Hypothalamus (tissue), 51 donors: ENCODE measurements at regions not wholly inside any gene's neighbourhood (a gene's known extent, or its start where the extent isn't known, plus 50 kb on each side); places are given as distances from the start of the nearest gene placed in this dataset.
"Not testable (repeated sequence)": the region's sequence is repeated elsewhere in the genome, so short reads cannot be mapped to it uniquely, and the experiment has no call there.

ENCODE experiments used
- DNase-seq, 51 donors: peaks; one replicate each; lab custom pipeline; 2025; lab: John Stamatoyannopoulos, UW

DNA sequence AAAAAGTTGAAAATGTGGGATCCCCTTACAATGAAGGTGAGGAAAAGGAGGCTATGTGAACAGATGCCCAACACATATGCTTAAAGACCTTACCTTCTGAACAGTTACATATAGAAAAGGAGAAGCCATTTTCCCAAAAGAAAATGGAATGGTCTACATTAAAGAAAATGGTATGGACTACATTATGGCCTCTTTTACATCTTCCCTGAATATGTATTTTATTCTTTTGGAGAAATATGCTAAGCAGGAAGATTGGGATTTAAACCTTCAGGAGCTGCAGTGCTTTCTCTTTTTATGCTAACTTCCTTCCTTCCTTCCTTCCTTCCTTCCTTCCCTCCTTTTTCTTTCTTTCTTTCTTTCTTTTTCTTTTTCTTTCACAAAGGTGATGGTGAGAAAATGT lies 155.4 kb downstream of the SEC23IP start:
- DNase-seq, result no peak

DNA sequence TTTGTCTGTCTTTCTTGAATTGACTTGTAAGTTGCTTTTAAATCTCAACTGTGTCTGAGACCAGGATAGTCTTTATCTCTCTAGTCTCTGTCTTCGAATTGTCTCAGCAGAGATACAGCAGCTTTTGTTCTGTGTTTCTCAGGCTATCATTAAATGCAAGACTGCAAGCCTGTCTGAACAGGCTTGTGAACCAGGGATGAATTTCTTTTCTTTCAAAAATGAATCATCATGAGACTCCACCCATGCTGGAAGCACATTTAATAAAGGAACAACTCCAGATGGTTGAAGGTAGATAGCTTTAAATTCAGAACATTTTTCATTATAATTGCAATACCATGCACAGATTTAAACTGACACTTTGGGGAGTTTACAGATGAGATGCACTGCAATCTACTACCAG lies 155.9 kb downstream of the SEC23IP start:
- peak in 1 of 51 donors; percentile 7 for DNase-seq

DNA sequence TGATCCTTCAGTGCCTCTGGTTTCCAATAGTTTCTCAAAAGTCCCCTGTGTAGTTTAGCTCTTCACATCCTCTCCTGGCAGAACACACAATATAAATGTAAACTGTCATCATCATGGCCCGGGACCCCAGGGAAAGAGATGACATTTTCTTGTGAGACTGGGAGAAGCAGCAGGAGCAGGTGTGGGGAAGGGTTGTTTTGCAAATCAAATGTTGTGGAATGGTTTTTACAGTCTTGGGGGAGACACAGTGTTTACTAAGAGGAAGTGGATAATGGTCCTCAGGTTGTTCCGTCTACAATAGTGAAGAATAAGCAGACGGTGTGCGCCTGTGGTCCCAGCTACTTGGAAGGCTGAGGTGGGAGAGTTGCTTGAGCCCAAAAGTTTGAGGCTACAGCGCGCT lies 159.1 kb downstream of the SEC23IP start:
- DNase-seq, result no peak

DNA sequence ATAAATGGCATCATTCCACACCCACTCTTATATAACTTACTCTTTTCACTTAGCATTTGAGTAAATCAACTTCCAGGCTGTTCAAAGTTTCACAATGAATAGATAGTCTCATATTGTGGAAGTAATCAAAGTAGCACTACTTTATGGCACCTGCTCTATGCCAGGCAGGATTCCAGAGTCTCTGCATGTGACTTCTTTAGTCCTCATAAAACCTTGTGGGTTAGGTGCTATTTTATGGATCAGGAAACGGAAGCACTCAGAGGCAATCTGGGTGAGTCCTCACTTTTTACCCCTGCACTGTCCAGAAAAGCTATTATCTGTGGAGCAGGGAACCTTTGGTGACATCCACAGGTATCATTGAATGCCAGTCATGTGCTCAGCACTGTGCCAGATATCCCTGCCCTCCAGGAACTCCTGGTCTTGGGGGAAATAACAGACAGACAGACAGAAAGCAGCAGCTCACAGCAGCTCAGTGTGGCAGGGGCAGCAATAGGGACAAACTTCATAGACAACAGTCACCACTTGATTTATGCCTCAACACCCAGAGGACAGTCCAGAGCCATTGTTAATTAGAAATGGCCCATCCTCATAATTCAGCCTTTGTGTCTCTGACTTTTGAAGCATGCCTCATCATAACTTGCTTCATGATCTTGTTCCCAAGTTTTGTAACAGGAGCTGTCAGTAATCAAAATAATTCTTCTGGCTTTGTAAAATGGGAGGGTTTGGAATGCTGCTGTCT lies 160.6 kb downstream of the SEC23IP start:
- no peak for DNase-seq

DNA sequence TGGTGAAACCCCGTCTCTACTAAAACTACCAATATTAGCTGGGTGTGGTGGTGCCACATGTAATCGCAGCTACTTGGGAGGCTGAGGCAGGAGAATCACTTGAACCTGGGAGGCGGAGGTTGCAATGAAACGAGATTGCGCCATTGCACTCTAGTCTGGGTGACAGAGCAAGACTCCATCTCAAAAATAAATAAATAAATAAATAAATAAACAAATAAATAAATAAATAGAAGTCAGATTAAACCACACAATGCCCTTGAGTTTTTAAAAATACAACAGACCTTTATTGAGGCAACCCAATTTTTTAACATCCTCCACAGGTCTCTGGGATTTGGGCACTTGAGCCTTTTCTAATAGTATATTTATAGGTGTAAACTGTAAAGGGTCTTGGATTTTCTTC lies 167.3 kb downstream of the SEC23IP start:
- DNase-seq, result not testable (repeated sequence)

DNA sequence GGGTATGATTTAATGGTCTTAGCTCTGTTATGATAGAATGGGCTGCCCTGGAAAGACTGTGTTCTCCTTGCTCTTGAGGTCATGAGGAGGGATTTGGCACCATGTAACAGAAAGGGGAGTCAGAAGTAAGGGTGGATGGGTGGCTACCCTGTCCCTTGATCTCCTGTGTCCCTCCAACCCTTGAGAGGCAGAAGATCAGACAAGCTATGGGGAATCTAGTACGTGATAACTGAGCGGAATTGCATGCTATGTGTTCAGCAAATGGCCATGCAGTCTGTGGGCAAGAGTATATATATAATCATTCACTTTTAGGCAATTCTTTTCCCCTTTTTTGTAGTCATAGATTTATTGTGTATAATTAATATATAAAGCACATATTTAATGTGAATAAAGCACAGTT lies 174.9 kb downstream of the SEC23IP start:
- DNase-seq, result no peak

DNA sequence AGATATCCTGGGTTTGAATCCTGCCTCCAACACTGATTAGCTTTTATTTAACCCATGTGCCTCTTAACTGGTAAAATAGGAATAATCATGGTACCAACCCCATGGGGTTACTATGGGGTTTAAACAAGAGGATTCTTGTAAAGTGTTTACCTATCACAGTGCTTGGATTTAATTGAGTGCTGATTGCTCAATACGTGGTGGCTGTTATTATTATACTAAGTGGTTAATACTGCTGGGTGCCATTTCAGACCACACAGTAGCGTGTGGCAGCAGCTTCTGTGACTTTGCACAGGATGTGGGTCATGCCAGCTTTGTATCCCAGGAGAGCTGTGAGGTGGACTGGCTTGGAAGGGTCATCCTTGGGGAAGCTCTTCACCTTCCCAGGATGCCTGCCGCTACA lies 177.2 kb downstream of the SEC23IP start:
- DNase-seq, result no peak

DNA sequence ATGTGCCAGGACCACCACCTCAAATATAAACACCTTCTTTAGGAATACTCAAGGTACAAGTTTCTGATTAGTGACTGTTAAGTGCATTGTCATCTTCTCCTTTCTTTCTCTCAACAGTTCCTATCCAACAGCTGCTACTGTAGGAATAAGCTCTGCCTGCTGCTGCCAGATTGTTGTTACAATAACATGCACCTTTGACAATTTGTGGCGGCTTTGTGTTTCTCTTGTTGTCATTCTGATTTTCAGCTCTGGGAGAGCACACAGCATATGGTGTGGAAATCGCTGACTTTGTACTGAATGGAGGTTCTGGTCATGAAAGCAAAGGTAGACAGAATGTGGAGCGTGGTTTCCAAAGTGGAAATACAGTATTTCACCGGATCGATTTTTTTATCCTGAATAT lies 182.8 kb downstream of the SEC23IP start:
- DNase-seq, result no peak

DNA sequence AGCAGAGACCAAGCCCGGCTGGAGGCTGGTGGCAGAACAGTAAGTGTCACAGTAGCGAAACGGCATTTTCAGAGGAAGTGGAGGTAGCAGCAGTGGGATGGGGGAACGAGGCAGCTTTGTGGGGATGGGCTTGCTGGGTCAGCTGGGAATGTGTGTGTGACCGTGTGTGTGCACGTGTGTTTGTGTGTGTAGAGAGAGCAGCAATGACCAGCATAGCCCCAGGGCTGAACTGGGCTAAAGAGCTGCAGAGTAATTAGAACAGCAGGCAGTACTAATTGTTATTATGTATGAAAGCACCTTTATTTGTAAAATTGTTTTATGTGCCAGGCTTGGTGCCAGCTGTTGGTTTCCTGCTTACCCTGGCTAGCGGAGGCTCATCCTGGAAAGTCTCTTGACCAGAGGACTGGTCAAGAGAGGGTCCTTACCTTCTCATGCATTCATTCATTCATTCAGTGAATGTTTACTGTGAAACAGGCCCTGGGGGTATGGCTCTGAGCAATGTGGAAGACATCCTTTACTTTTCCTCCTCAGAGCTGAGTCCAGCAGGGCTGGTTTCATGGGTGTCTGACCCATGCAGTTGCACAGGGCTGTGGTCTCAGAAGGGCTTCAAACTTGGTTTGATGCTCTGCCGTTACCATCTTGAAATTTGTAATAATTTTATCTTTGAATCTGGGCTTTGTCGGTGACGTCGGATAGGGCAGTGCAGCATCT lies 184.6 kb downstream of the SEC23IP start:
- no peak for DNase-seq

DNA sequence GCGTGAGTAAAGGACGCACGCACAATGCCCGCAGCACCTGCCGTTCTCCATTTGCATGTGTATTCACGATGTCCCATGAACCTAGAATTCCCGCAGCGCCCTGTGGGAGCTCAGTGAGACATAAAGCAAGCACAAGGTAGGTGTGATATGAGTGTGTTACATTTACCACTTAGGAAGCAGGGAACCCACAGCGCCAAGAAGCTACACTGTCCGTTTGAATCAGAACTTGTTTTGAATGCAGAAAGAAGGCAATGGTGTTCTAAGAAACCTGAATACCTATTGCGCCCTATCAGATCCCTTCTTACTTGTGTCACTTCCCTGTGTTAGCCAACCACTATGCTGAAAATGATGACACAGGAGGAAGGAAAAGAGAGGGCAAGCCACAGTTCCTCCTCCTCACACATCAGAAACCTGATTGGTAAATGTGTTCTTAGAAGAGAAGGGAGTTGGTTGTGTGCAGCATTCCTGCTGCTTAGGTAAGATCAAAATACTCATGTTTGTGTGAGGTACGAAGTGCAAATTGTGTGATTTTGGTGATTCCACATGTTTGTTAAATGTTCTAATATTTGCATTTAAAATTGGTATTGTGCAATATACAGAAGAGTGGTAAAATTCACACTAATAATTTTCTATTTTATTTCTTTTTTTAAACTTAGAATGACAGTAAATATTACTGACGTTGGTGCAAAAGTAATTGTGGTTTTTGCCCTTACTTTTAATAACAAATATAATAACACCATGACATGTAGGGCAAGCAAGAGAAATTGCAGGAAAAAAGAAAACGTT lies 185.4 kb downstream of the SEC23IP start:
- DNase-seq, result no peak

DNA sequence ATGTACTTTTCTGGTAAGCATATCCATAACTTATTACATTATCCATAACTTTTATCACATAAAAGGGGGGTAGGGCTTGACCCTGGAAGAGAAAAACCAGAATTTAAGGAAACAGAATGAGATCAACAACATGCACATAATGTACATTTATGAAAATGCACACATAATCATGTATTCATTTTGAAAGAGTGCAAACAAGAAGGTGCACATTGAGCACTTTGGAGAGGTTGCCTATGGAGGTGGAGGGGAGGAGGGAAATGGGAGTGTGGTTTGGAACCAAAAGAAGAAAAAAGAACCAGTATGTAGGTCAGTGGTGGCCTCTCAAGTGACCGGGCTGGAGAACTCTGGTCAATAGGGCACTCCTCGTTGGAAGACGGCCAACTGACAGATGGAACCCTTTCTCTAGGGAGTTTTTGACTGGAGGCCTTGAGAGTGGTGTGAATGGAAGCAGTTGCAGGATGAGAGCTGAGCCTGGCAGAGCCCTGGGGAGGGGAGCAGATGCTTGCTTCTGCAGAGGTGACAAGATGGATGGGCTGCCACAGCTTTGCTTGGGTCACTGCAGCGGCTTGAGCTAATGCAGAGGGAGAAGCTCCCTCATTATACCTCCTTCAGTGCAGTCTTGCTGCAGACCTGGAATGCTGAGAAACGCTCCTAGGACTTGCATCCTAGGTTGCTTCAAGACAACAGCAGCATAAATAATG lies 192.7 kb downstream of the SEC23IP start:
- DNase-seq, result no peak

DNA sequence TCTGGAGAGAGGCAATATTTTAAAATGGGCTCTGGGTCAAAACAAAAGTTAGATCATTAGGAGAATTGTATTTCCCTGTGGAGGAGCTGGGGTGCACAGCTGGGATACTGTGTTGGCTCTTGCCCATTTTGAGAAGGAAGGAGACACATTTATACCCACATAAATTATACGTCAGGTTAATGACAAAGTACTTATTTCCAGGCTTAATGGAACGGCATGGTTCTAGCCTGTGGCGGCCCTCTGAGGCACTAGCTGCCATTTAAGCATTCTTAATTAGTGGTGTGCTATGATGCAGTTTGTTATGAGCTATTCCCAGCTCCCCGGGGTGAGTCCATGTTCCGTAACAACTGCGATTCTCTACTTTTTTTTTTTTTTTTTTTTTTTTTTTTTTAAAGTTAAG lies 193.5 kb downstream of the SEC23IP start:
- no peak for DNase-seq

DNA sequence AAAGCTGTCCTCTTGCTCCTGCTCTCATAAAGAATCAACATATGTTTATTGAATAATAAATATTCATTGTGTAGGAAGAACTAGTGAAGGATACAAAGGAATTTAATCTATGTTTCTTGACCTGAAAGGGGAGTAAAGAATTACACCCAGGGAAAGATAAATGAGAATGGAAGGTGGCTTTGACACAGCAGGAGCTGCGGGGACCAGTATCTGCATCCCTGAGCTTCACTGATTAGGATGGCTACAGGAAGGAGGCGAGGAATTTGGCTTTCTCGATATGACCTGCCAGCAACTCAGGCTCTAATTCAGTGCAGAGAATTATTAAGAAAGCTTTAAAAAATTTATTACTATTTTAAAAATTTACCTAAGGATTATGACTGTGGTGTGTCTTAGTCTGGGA lies 194.6 kb downstream of the SEC23IP start:
- DNase-seq, result no peak

DNA sequence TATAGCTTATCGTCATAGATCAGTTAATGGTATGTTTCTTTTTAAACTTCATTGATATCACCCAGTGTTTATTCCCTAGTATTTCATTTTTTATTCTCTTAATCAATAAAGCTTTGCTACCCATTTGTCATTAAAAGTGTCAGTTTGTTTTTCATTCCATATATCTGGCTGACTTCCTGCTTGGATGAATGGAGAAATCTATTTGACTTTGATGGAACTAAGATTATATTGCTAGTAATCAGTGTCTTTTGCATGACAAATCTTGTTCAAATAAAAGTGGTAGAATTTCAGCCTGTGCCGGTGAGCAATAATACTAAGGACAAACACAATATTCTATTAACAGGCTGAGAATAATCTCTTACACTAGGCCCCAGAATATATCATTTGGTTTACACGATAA lies 203.3 kb downstream of the SEC23IP start:
- DNase-seq, result no peak

DNA sequence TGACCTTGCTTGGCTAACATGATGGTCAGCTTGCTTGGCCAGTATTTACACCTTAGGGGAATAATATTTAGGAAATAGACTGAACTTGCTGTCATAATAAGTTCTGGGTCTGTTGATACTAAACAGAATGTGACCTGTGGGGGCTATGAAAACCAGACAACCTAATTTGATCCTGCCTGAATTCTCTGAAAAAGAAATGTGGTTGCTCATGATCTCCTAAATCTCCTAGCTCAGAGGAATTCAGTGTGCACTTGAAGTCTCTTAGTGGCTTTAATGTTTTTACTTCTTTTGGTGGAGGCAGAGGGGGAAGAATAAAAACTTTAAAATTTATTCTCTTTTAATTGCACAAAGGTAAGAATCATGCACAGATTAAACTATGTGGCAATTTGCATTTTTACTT lies 205.2 kb downstream of the SEC23IP start:
- no peak for DNase-seq

DNA sequence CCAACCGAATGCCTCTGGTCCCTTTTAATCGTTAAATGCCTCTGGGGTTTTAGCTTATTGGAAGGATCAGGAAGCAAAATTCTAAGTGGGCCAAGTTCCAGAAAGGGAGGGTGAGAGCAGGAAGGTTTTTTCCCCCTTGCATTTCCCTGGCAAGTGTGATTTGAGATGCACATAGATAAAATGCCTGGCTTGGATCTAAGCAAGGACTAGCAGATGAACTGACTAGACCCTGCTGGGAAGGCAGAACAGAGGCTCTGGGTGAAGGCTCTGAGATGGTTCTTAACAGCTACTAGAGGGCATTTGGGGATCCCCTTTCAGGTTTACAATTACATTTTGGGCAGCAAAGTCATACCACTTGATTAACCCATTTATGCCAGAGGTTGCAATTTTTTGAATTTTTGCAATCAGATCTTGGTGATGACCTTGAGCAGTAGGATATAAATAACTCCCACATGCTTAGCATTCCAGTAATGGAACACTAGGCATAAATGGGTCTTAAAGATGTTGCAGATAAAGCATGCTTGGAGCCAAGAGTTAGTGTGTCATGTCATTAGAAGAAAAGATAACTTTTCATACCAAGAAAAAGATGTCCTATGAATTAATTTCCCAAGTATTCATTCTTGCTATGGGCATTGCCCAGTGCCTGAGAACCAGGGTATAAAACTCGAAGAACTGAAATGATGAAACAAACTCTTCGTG lies 205.9 kb downstream of the SEC23IP start:
- no peak for DNase-seq

DNA sequence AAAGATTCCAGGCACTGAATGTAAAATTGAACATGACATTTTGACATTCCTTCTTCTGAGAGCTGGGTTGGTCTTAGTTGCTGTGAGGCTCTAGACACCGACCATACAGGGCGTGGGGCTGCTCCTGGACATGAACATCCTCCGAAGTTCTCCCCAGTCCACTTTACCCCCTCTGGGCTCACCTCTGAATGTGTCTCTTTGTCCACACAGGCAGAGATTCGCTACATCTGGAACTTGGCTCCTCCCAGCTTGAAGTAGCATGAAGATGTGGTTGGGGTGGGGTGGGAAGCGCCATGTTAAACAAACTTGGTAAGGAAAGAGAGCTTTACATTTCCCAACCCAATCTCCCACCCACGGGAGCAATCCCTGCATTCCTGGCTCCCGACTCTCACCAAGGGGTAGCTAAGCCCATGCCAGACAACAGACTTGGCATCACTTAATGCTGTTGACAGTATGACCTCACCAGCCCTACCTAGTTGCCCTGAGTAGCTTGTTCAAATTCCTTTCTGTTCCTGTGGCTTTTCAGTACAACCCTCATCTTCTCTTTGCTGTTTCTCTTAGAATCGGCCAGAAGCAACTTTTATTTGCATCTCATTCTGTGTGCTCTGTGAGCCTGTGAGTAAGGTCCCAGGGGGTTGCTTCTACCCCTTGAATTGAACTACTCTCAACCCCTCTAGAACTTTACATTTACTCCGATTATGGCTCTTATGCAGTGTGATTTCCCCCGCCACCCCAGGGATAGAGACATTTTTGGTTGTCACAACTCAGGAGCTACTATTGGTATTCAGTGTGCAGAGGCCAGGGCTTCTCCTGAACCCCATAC lies 211.4 kb downstream of the SEC23IP start:
- no peak for DNase-seq

DNA sequence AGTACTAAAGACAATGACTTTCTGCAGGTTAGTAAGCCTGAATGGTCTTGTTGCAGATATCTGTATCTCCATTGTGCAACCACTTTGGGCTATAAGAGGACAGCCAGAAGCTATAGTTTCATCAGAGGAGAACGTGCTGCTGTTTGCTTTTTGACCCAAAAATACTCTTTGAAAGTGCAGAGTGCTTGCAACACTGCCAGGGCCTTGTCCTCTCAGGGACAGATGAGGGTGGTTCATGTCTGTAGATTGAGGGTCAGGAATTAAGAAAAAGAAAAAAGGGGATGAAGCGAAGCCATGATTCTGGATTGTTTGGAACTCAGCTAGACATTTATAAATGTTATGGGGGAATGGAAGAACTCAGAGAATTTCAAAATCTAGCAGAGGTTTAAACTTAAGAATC lies 212.5 kb downstream of the SEC23IP start:
- DNase-seq, result no peak

DNA sequence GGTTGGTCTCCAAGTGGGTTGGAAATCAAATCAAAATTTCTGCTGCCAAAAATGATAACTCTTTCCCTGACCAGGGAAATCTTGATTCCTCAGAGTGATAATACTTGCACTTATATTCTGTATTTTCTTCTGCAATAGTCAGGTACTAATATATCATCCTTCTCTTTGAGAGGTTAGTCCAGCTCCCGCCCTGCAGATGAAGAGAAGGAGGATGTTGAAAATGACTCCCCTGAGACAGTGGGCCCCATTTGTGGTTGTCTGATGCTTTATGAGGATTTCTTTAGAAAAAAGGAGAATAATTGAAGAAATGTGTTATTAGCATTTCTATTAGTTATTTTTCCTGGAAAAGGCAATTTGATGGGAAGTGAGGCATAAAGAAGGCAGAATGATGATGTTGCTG lies 213.0 kb downstream of the SEC23IP start:
- no peak for DNase-seq

DNA sequence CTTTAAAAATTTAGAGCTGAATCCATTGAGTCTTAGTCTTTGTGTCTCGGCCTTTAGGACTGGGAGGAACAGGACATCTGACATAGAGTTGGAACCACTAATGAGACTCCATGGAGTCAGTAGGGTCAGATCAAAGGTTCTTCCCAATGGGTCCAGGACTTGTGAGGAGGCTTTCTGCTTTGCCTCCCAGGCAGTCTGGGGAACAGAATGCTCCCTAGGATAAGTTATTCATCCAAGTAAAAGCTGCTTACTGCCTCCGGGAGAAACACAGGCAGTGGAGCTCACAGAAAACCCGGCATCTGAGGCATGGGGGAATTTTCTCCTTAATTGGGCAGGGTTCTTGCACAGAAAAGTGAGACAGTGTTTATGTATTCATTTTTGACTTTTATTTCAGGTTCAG lies 216.4 kb downstream of the SEC23IP start:
- no peak for DNase-seq
